Cardiac fibroblast (primary cell): ENCODE measurements at regions not wholly inside any gene's neighbourhood (a gene's known extent, or its start where the extent isn't known, plus 50 kb on each side); places are given as distances from the start of the nearest gene placed in this dataset.

ENCODE experiments used
- DNase-seq, 2 donors: peaks; one replicate each; pipeline versions ENCODE4 v3.0.0 to v3.0.0-alpha.2; 2010; ENCODE audit warnings: low read depth in 2 of 2
- H3K4me3 ChIP-seq, 2 donors: replicated peaks in 1 of 2; 1 replicate in 1 of 2; 2 replicates in 1 of 2; pipeline ENCODE4 v1.5.1; 2011; ENCODE audit warnings: low read depth in 2 of 2, low read length in 2 of 2, mild to moderate bottlenecking in 2 of 2, moderate library complexity in 1 of 2
- TF ChIP-seq, protein P1 (sequence below): IDR thresholded peaks from one replicate; pipeline ENCODE4 v1.5.1; 2011; ENCODE audit warnings: low read depth, mild to moderate bottlenecking, low read length, inconsistent platforms

DNA sequence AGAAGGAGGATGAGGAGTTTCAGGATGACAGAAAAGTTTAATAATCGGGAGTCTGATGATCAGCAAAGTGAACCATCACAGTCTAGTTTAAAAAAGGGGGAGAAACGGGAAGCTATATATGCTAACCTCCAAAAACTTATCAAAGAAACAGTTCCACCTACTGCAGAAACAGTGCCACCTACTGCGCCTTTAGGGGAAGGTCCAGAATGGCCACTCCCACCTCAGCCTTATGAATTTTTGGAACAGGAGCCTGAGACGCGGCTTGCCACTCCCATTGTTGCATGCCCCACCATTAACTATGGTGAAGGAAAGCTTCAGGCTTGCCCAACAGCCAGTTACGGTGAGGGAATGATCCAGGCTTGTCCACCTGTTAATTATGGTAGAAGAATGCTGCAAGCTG lies 929.0 kb downstream of the SLITRK6 start:
- TF ChIP-seq, protein P1, sequence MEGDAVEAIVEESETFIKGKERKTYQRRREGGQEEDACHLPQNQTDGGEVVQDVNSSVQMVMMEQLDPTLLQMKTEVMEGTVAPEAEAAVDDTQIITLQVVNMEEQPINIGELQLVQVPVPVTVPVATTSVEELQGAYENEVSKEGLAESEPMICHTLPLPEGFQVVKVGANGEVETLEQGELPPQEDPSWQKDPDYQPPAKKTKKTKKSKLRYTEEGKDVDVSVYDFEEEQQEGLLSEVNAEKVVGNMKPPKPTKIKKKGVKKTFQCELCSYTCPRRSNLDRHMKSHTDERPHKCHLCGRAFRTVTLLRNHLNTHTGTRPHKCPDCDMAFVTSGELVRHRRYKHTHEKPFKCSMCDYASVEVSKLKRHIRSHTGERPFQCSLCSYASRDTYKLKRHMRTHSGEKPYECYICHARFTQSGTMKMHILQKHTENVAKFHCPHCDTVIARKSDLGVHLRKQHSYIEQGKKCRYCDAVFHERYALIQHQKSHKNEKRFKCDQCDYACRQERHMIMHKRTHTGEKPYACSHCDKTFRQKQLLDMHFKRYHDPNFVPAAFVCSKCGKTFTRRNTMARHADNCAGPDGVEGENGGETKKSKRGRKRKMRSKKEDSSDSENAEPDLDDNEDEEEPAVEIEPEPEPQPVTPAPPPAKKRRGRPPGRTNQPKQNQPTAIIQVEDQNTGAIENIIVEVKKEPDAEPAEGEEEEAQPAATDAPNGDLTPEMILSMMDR = no peak
- no peak for DNase-seq
- no peak overlapping the region for H3K4me3 ChIP-seq

DNA sequence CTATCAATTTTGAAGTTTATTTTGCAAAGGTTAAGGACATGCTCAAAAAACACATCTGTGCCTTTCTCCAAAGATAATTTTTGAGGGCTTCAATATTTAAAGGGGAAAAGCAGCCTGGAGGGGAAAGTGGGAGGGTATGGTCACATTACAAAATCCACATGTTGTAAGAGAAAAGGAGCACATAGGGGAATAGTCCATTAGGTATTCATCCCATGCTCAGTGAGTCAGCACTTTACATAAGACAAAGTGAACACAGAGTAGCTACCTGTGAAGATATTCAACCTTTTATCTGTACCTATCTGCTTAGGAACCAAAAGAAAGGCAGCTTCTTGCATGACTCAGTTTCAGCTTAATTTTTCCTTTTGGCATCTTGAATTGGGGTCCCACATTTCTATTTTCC lies 932.0 kb downstream of the SLITRK6 start:
- no peak for DNase-seq
- H3K4me3 ChIP-seq = no peak overlapping the region
- TF ChIP-seq, protein P1 = no peak

- no peak for DNase-seq
- no peak overlapping the region for H3K4me3 ChIP-seq
- TF ChIP-seq, protein P1 = no peak
Measured at GRCh38 chr13:84865783-84866221, 933.4 kb downstream of the SLITRK6 start.

DNA sequence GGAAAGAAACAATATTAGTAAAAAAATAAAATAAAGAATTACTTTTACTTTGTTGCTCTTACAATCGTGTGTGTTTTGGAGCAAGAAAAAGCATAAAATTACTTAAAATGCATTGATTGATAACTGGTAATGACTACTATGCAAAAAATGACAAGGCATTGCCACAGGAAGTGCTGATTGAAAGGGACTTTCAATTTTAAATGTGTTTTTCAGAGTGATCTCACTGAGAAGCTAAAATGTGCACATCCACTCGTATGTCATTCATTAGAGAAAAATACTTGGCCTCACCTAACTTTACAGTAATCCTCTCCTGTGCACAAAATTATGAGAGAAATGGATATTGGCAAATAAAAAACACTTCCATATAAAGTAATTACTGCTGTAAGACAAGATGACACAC lies 934.9 kb downstream of the SLITRK6 start:
- no peak overlapping the region for H3K4me3 ChIP-seq
- TF ChIP-seq, protein P1 = no peak
- no peak for DNase-seq

- no peak for DNase-seq
- TF ChIP-seq, protein P1 = no peak
Measured at GRCh38 chr13:84847107-84847506, 952.1 kb downstream of the SLITRK6 start.

DNA sequence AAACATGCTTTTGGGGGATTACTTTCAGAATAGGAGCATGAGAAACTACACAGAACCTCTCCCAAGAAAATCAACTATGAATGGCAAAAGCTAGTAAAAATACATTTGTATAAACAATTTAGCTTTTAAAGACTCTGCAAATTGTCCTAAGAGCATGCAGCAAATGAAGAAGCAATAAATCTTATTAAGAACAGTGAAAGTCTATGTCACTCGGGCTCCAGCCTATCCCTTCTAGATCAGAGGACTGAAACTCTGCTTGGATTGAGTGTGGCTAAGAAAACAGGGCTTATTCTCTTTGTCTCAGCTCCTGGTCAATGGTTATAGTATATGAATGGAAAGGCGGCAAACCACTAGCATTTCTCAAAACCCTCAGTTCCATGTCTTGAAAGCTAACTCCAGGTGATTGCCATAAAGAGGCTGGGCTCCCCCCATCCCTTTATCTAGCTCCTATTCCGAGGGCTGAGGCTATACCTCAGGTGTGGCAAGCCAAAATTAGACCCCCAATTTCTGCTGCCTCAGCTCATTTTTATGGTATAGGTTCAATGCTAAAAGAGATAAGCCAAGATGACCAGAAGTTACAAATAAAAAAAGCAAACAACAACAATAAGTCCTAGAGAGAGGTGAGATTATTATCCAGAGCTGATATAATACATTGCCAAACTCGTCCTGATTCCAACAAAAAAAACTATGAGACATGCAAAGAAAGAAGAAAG lies 953.2 kb downstream of the SLITRK6 start:
- no peak for DNase-seq
- TF ChIP-seq, protein P1 = no peak
- H3K4me3 ChIP-seq = no peak overlapping the region

More at GRCh38 chr13:84847107-84847506, 952.1 kb downstream of the SLITRK6 start:
- H3K4me3 ChIP-seq = no peak overlapping the region

GRCh38 chr13:84844473-84844872 lies 954.7 kb downstream of the SLITRK6 start:
- H3K4me3 ChIP-seq = no peak overlapping the region
- DNase-seq = no peak
- TF ChIP-seq, protein P1 = no peak
